ENCODE measurements at regions not wholly inside any gene's neighbourhood (a gene's known extent, or its start where the extent isn't known, plus 50 kb on each side); places are given as distances from the start of the nearest gene placed in this dataset.
"Not testable (repeated sequence)": the region's sequence is repeated elsewhere in the genome, so short reads cannot be mapped to it uniquely, and the experiment has no call there.

DNA sequence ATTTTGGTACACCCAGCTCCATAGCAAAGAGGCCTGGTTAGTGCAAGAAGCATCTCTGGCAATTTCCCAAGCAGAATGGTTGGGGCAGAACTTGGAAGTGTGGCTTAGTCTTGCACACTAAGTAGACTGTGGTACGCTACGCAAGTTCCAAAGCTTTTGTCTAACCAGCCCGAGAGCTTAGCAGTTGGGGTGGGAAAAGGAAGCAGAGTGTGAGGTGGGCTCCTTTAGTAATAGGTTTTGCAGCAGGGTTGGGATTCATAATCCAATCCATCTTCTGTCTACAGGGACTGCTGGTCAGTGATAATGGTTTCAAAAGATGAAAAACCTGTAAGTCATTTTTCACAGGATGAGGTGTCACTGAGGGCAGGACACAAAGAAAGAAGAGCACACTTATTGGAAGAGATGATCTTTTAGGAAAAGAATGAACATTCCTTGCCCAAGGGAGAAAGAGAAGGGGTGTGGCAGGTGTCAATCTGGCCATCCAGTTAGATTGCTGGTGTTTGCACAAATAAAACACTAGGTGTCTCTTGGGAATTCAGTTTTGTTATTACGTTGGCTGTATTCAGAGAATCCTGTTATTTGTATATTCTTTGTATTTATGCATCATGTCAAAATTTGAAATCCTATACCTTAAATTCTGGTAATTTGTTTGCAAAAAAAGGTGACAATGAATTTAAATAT lies 244.3 kb downstream of the GPAT3 start:
- DNase-seq (ENCODE audit: low spot score) = no peak

DNA sequence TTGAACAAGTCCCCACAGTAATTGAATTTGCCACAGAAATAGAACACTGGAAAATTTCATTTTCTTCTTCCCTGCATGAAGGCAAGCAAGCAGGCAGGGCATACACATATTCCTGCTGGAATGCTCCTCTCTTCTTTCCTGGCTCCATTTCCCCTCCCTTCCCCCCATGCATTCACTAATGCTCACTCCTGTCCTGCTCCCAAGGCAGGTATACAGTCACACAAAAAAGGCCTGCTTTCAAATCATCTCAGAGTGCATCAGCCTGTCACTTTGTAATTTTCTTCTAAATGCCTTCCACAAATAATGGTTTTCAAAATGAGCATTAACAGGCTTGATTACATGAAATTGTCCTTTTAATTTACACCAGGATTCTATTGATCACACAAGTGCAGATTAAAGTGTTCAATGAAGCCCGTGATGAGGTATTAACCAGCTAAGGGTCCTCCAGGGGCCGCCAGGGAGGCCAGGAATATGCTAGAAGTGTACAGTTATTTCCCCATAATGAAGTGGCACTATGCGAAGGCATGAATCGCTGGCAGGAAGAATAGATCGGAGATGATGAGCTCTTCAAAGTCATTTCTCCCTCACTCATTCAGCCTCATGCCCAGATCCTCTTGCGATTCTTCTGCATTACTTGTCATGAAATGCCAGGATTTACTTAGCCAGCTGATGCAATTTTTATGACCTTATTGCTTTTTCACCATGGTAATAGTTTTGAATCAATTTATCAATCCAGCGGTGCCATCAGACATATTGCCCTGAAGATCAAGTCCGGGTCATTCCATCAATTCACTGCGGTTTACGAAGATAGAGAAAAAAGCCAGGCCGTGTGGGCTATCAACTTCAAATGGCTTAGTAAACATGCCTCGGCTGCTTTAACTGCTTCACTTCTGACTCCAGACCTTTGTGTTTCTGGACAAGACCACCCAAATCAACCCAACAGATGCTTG lies 243.5 kb downstream of the GPAT3 start:
- no peak for DNase-seq (ENCODE audit: low spot score)

DNA sequence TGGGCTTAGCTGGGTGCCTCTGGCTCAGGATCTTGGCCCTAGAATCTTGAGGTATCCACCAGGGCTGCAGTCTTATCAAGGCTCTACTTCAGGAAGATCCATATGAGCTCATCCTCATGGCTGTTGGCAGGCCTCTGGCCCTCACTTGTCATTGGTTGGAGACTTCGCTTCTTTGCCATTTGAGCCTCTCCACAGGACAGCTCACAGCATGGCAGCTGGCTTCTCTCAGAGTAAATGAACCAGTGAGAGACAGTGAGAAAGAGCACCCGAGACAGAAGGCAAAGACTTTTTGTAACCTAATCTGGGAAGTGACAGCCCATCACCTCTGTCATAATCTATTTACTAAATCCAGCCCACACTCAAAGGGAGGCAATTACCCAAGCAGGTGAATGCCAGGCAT lies 236.8 kb downstream of the GPAT3 start:
- no peak for DNase-seq (ENCODE audit: low spot score)

GRCh38 chr4:83771113-83771705 lies 235.3 kb downstream of the GPAT3 start:
- no peak for DNase-seq (ENCODE audit: low spot score)

DNA sequence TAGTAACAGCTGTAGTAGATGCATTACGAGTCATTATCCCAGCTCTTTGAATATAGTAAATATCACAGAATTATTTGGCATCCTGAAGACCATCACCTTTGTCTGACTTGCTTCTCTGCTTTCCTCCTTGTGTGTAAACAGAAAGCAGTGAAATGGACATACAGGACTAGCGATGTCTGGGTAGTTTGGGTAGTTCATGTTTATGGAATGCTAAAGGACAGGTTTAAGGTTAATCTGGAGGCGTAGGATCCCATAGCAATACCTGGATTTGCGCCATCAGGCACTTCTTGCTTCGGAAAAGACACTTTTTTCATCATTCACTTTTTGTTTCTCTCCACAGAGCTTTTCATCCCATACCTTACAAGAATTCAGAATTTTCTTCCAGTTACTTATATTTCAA lies 232.2 kb downstream of the GPAT3 start:
- no peak for DNase-seq (ENCODE audit: low spot score)

DNA sequence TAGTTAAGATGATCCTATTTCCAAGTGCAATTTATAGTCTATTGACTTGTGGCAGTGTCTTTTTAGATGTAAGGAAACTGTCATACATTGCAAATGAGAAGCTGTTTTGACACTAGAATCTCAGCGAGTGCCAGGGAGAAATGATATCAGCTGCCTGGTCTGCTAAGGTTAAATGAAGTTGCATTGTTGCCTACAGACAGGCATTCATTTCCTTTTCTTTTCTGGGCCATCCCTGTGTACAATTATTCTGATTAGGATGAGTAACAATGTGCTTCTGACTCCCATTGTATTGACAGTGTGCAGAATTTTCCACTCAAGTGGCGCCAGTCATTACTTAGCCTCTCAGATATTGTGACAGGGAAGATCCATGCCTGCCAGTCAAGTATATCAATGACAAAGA lies 231.2 kb downstream of the GPAT3 start:
- DNase-seq (ENCODE audit: low spot score) = no peak

GRCh38 chr4:83759611-83760010 lies 223.7 kb downstream of the GPAT3 start:
- DNase-seq (ENCODE audit: low spot score) = no peak

- DNase-seq (ENCODE audit: low spot score) = no peak
These were observed 222.4 kb downstream of the GPAT3 start for GRCh38 chr4:83758285-83758684.

GRCh38 chr4:83757121-83757621 lies 221.3 kb downstream of the GPAT3 start:
- no peak for DNase-seq (ENCODE audit: low spot score)

- no peak for DNase-seq (ENCODE audit: low spot score)
These were observed 217.4 kb downstream of the GPAT3 start for GRCh38 chr4:83753260-83753659.

DNA sequence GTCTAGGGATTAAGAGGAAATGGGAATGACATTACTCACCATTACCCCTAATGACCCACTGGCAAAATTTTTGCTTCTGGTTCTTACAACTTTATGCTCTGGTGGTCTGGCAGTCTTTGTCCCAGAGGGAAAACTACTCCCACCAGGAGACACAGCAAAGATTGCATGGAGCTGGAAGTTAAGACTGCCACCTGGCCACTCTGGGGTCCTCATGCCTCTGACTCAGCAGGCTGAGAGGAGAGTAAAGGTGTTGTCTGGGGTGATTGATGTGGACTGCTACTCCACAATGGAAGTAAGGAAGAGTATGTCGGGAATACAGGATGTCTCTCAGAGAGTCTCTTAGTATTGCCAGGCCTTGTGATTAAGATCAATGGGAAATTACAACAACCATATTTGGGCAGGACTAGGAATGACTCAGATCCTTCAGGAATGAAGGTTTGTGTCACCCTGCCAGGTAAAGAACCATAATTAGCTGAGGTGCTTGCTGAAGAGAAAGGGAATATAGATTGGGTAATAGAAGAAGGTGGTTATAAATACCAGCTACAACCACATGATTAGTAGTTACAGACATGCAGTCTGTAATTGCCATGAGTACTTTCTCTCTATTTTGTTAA lies 215.5 kb downstream of the GPAT3 start:
- DNase-seq (ENCODE audit: low spot score) = no peak

DNA sequence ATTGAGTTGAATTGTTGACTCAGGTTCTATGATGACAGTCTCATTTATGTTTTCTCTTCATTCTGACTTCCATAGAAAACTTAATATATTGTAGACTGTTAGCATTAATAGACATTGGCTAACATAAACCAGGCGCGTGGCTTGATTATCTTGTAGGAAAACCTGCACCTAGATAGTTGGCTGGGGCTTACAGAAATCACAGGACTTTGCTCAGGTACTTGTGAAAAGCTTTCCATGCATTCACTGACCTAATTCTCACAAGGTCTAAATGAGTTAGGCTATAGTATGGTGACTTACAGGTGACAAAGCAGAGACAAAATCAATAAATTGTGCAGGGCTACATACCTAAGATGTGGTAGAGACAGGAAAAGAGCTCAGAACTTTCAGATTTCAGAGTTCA lies 212.8 kb downstream of the GPAT3 start:
- DNase-seq (ENCODE audit: low spot score) = no peak

DNA sequence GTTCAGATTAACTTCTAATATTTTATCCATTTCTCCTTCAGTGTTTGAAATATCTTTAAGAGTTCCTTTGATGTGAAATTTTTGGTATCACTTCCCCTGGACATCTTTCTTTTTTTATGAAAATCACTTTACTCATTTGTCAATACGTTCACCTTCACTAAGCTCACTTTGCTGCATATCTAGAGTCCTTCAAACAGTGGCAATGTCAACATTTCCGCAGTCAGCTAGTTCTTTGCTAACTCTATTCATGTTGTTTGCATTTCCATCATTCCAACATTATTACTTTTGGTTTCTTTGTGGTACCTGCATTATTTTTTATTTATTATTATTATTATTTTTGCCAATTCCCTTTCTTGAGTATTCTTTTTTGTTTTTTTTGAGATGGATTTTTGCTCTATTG lies 203.0 kb downstream of the GPAT3 start:
- no peak for DNase-seq (ENCODE audit: low spot score)

DNA sequence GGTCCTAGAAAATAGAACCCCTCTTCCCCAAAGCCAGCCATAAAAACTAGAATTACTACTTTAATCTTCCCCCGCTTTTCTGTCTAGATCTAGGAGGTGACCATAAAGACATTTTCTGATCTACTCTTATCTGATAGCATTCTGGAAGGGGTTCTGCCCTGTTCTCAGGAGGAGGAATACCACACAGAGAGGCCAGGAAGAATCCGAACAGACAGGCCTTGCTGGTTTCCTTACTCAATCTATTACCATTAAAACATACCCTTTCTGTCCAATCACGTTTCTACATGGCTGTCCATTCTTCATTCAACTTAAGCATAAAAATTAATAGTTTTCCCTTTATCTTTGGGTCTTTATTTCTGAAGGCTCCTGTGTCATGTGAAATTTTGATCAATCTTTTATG lies 198.7 kb downstream of the GPAT3 start:
- DNase-seq (ENCODE audit: low spot score) = no peak

DNA sequence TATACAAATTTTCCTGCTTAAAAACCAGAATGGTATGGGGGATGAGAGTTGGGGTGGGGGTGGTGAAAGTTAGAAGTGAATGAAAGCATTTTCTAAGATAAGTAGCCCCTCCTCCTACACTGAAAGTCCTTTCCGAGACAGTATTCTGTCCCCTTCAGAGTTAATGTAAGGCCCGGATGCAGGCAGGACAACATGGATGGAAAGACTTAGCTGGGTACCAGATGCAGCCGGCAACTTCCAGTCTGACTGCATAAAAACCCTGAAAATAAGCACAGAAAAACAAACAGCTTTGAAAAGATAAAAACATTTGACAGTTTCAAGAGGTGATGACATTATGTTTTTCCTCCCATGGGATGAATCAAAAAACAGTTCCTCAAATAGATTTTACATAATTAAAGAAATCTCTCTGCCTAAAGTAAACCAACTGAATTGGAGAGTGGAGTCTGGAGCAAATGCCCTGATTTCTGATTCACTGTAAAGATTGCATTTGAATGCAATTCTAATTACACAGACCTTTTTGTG lies 196.3 kb downstream of the GPAT3 start:
- no peak for DNase-seq (ENCODE audit: low spot score)

DNA sequence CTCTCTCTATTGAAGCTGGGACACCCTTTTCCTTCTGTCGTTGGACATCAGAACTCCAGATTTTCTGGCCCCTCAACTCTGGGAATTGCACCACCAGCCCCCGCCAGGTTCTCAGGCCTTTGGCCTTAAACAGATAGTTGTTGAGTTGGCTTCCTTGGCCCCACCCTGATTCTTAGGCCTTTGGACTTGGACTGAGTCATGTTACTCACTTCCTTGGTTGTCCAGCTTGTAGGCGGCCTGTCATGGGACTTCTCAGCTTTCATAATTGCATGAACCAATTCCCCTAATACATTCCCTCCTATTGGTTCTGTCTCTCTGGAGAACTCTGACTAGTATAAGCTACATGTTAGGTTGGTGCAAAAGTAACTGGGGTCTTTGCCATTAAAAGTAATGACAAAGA lies 195.7 kb downstream of the GPAT3 start:
- no peak for DNase-seq (ENCODE audit: low spot score)

DNA sequence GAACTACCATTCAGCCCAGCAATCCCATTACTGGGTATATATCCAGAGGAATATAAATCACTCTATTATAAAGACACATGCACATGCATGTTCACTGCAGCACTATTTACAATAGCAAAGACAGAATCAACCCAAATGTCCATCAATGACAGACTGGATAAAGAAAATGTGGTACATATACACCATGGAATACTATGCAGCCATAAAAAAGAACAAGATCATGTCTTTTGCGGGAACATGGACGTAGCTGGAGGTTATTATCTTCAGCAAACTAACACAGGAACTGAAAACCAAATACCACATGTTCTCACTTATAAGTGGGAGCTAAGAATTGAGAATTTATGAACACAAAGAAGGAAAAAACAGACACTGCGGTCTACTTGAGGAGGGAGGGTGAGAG lies 195.1 kb downstream of the GPAT3 start:
- DNase-seq (ENCODE audit: low spot score) = not testable (repeated sequence)

DNA sequence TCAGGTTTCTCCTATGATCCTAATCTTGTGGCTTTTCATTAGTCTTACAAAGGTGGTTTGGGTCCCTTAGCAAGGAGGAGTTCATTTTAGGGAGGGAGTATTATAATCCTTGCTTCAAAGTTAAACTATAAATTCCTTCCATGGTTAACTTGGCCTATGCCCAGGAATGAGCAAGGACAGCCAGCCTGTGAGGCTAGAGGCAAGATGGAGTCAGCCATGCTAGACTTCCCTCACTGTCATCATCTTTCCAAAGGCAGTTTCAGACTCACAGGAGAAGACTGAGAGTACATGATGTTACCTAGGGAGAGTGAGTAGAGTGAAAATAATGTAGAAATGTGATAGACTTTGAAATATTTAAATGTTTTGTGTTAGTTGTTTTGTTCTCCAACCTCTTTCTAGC lies 192.3 kb downstream of the GPAT3 start:
- DNase-seq (ENCODE audit: low spot score) = no peak

GRCh38 chr4:83725336-83726085 lies 189.6 kb downstream of the GPAT3 start:
- DNase-seq (ENCODE audit: low spot score) = no peak

DNA sequence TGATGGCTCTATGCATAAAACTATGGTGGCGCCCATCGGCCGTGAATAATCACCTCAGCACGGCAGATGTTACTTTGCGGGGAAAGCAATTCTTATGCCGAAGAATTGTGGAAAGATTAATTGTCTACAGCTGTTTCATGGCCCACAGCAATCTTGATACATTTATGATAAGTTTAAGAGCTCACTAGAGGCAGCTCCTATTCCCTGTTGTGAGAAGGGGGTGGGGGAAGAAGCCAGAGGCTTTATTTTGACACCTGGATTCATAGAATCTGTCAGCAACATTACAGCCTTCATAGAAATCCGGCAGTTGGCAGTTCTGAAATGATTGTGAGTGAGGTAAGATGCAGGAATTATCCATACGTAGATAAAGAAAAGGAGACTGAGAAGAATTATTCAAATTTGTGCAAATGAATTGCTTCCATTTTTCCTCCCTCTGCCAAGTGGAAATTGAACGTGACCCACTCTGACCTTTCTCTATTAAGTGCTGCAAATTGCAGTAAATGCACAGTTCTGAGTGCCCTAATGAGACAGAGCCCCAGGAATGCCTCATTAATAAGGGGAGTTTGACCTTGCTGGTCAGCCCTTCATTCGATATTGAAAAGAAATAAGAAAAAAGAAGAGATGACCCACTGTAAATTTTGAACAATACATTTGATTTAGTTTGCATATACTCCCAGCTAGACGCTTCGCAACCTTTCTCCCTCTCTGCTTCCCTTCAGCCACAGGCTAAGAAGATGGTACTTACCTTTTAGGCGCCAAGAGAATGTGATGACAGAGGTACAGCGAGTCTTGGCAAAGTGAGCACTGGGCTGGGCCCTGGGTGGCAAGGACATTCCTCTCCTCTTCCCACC lies 188.8 kb downstream of the GPAT3 start:
- no peak for DNase-seq (ENCODE audit: low spot score)
